SJSA1 (cell line): ENCODE measurements at regions not wholly inside any gene's neighbourhood (a gene's known extent, or its start where the extent isn't known, plus 50 kb on each side); places are given as distances from the start of the nearest gene placed in this dataset.
"Not testable (repeated sequence)": the region's sequence is repeated elsewhere in the genome, so short reads cannot be mapped to it uniquely, and the experiment has no call there.

ENCODE experiments used
- DNase-seq, 2 experiments: peaks; one replicate each; pipeline ENCODE4 v3.0.0-alpha.2; 2015 to 2020; ENCODE audit warnings: low spot score in 2 of 2, low read depth in 1 of 2
- H3K27ac ChIP-seq: fragments of 250-450 bp; sonication (Bioruptor Pico); 2 replicates; pipeline ENCODE4 v1.5.1; 2020; ENCODE audit warnings: mild to moderate bottlenecking, moderate library complexity
- H3K27me3 ChIP-seq: fragments of 250-450 bp; sonication (Bioruptor Pico); replicated peaks from 2 replicates; pipeline ENCODE4 v1.5.1; 2020; ENCODE audit warnings: mild to moderate bottlenecking, moderate library complexity
- H3K36me3 ChIP-seq: fragments of 250-450 bp; sonication (Bioruptor Pico); 2 replicates; pipeline ENCODE4 v1.5.1; 2020; ENCODE audit warnings: mild to moderate bottlenecking
- H3K4me1 ChIP-seq: fragments of 250-450 bp; sonication (Bioruptor Pico); replicated peaks from 2 replicates; pipeline ENCODE4 v1.6.1; 2021; ENCODE audit warnings: mild to moderate bottlenecking
- H3K4me3 ChIP-seq: fragments of 250-450 bp; sonication (Bioruptor Pico); 2 replicates; pipeline ENCODE4 v1.5.1; 2020; ENCODE audit warnings: mild to moderate bottlenecking
- H3K9me3 ChIP-seq: fragments of 250-450 bp; sonication (Bioruptor Pico); replicated peaks from 2 replicates; pipeline ENCODE4 v1.5.1; 2020; ENCODE audit warnings: mild to moderate bottlenecking

DNA sequence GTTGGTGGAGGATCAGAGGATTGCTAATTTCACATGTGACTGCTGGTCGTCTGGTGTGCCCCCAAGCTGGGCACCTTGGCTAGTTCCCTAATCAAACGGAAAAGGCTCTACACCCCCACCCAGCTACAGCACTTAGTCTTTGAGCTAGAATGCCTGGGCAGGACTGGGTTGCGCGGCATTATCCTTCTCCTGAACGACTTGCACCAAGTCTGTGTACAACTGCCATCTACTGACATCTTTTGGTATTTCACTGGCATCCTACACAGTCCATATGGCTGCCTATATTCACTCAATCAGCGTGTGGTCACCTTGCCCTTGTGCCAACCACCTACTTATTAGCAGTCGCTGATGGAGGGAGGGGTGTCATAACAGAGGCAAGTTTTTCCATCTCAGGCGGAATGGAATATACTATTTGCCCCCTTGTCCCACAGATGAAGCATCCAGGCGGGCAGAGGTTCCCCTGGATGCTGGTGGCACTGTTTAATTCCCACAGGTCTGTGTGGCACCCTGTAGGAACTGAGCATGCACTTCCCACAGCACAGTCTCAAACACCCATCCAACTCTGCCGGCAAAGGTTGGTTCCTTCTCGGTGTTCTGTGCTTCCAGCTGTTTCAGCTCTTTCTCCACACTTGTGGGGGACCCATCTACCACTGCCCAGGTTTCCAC is 150.1 kb downstream of the OSTF1 start:
- Histone ChIP-seq H3K9me3 (no peaks in the 10 kb centered on the region), H3K4me1 (no peaks in the 10 kb centered on the region), H3K4me3 (no peak overlapping the region), H3K27ac (no peak overlapping the region), H3K27me3 (no peaks in the 10 kb centered on the region), H3K36me3 (no peaks in the 10 kb centered on the region)
- no peak for DNase-seq

GRCh38 chr9:75239176-75239575 is 150.9 kb downstream of the OSTF1 start:
- H3K9me3 ChIP-seq = no peaks in the 10 kb centered on the region
- no peak overlapping the region for H3K4me3 ChIP-seq
- H3K36me3 ChIP-seq = no peaks in the 10 kb centered on the region
- no peak overlapping the region for H3K27ac ChIP-seq
- H3K4me1 ChIP-seq = no peaks in the 10 kb centered on the region
- no peak for DNase-seq
- H3K27me3 ChIP-seq = no peaks in the 10 kb centered on the region

DNA sequence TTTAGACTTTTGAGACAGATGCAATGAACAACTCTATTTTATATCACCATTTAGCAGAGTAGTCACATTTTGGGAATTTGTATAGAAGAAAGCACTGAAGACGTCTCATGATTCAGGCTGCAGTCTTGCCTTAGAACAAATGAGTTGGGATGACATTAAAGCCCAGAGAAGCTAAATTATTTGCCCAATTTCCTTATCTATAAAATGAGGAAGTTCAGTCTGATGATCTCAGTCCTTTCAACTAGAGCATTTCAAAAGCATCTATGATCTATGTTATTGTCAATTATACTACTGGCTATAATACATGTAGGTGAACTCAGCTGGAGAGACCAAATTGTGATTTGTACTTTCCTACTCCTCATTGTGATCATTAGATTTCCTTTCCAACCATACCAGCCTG is 154.1 kb downstream of the OSTF1 start:
- DNase-seq = no peak
- Histone ChIP-seq H3K4me1 (no peaks in the 10 kb centered on the region), H3K4me3 (no peak overlapping the region), H3K27ac (no peak overlapping the region), H3K27me3 (no peaks in the 10 kb centered on the region), H3K36me3 (no peaks in the 10 kb centered on the region), H3K9me3 (0 out of 2 replicates have a peak, but pooled peaks cover 5% of the 10 kb centered on the region)

- H3K9me3 ChIP-seq = 0 out of 2 replicates have a peak, but pooled peaks cover 5% of the 10 kb centered on the region
- no peaks in the 10 kb centered on the region for H3K27me3 ChIP-seq
- DNase-seq = no peak
- no peak overlapping the region for H3K4me3 ChIP-seq
- no peaks in the 10 kb centered on the region for H3K36me3 ChIP-seq
- no peak overlapping the region for H3K27ac ChIP-seq
- no peaks in the 10 kb centered on the region for H3K4me1 ChIP-seq
Measured at GRCh38 chr9:75246949-75247348, 158.6 kb downstream of the OSTF1 start.

- peak; percentile 18 to 45 for DNase-seq
- H3K9me3 ChIP-seq = no peaks in the 10 kb centered on the region
Measured at GRCh38 chr9:75265525-75265972, 177.2 kb downstream of the OSTF1 start.

GRCh38 chr9:75269197-75269596 is 180.9 kb downstream of the OSTF1 start:
- H3K27ac ChIP-seq = no peak overlapping the region
- H3K9me3 ChIP-seq = no peaks in the 10 kb centered on the region
- DNase-seq = no peak

More at GRCh38 chr9:75265525-75265972, 177.2 kb downstream of the OSTF1 start:
- Histone ChIP-seq H3K36me3 (no peaks in the 10 kb centered on the region), H3K4me3 (no peak overlapping the region), H3K4me1 (no peaks in the 10 kb centered on the region), H3K27ac (no peak overlapping the region), H3K27me3 (no peaks in the 10 kb centered on the region)

GRCh38 chr9:75273055-75273454 is 184.7 kb downstream of the OSTF1 start:
- H3K36me3 ChIP-seq, H3K27ac ChIP-seq, H3K4me1 ChIP-seq, H3K4me3 ChIP-seq, H3K27me3 ChIP-seq, DNase-seq, H3K9me3 ChIP-seq: not testable (repeated sequence)

More at GRCh38 chr9:75269197-75269596, 180.9 kb downstream of the OSTF1 start:
- Histone ChIP-seq H3K27me3 (no peaks in the 10 kb centered on the region), H3K36me3 (no peaks in the 10 kb centered on the region), H3K4me3 (no peak overlapping the region), H3K4me1 (no peaks in the 10 kb centered on the region)

- H3K9me3 ChIP-seq = no peaks in the 10 kb centered on the region
- H3K4me3 ChIP-seq = no peak overlapping the region
- H3K27ac ChIP-seq = no peak overlapping the region
- no peaks in the 10 kb centered on the region for H3K27me3 ChIP-seq
- H3K36me3 ChIP-seq = no peaks in the 10 kb centered on the region
- H3K4me1 ChIP-seq = no peaks in the 10 kb centered on the region
- DNase-seq = no peak
Measured at GRCh38 chr9:75274781-75275180, 186.5 kb downstream of the OSTF1 start.

GRCh38 chr9:75282047-75282446 is 193.7 kb downstream of the OSTF1 start:
- Histone ChIP-seq H3K27ac (no peak overlapping the region), H3K27me3 (no peaks in the 10 kb centered on the region), H3K36me3 (no peaks in the 10 kb centered on the region), H3K9me3 (no peaks in the 10 kb centered on the region), H3K4me3 (no peak overlapping the region), H3K4me1 (no peaks in the 10 kb centered on the region)
- DNase-seq = no peak

DNA sequence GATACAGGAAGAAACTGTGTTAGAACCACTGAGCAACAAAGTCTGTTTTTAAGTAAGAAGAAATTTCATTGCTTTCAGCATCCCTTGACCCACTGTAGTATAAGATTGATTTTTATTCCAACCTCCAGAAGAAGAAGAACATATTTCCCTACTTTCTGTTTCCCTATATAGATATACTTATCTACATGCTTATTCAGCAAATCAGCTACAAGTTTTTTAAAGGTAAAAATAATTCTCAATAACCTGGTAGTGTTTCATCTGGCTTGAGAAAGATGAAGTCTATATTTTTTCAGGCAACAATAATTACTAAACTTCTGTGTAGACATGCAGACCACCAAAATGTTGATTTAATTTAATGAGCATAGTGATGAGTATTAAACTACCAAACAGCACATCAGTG is 201.0 kb downstream of the OSTF1 start:
- no peak overlapping the region for H3K27ac ChIP-seq

DNA sequence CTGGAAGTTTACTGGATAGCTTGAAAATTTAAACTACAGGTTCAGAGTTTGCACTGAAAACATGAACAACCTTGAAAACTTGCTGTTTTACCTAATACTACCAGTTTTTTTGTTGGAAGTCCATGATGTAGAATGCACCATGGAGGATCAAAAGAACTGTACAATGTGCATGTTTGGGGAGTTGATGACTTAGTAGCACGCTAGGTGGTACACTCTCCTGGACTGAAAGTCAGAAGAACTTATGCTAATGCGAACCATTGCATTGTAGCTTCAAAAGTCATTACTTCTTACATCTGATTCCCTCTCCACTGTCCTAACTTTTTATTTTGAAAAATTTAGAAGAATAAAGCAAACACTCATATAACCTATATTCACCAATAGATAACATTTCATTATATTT is 211.0 kb downstream of the OSTF1 start:
- DNase-seq = no peak
- H3K27ac ChIP-seq = no peak overlapping the region
- H3K4me3 ChIP-seq = no peak overlapping the region
- H3K9me3 ChIP-seq = no peaks in the 10 kb centered on the region
- no peaks in the 10 kb centered on the region for H3K36me3 ChIP-seq
- no peaks in the 10 kb centered on the region for H3K27me3 ChIP-seq
- H3K4me1 ChIP-seq = no peaks in the 10 kb centered on the region

More for the DNA sequence above, 201.0 kb downstream of the OSTF1 start:
- Histone ChIP-seq H3K4me1 (no peaks in the 10 kb centered on the region), H3K27me3 (no peaks in the 10 kb centered on the region), H3K36me3 (no peaks in the 10 kb centered on the region), H3K4me3 (no peak overlapping the region), H3K9me3 (no peaks in the 10 kb centered on the region)
- no peak for DNase-seq

GRCh38 chr9:75333624-75334023 is 245.3 kb downstream of the OSTF1 start:
- H3K36me3 ChIP-seq = no peaks in the 10 kb centered on the region
- DNase-seq = no peak
- no peak overlapping the region for H3K4me3 ChIP-seq
- no peaks in the 10 kb centered on the region for H3K9me3 ChIP-seq
- no peak overlapping the region for H3K27ac ChIP-seq
- H3K4me1 ChIP-seq = no peaks in the 10 kb centered on the region
- H3K27me3 ChIP-seq = no peaks in the 10 kb centered on the region

DNA sequence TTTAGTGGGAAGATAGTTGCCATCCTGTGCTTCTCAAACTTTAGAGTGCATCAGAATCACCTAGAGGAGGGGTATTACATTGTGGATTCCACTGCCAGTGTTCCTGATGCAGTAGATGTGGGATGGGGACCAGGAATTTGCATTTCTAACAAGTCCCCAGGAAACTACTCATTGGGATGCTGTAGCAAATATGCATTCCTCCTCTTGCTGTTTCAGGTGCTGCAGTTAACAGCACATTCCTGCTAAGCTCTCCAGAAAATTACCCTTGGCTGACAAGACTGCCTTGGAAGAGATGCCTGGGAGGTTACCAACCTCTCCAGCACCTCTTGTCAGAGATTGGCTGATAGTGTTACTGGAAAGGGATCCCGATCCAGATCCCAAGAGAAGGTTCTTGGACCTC is 270.5 kb downstream of the OSTF1 start:
- no peak for DNase-seq
- H3K4me1 ChIP-seq = no peaks in the 10 kb centered on the region
- no peaks in the 10 kb centered on the region for H3K9me3 ChIP-seq
- no peak overlapping the region for H3K27ac ChIP-seq
- H3K27me3 ChIP-seq = no peaks in the 10 kb centered on the region
- H3K4me3 ChIP-seq = no peak overlapping the region
- no peaks in the 10 kb centered on the region for H3K36me3 ChIP-seq

- Histone ChIP-seq H3K27ac (no peak overlapping the region), H3K9me3 (no peaks in the 10 kb centered on the region), H3K36me3 (no peaks in the 10 kb centered on the region), H3K27me3 (no peaks in the 10 kb centered on the region), H3K4me3 (no peak overlapping the region), H3K4me1 (no peaks in the 10 kb centered on the region)
- DNase-seq = no peak
Measured at GRCh38 chr9:75359638-75360037, 271.3 kb downstream of the OSTF1 start.

- Histone ChIP-seq H3K36me3 (no peaks in the 10 kb centered on the region), H3K9me3 (no peaks in the 10 kb centered on the region), H3K27ac (no peak overlapping the region), H3K27me3 (no peaks in the 10 kb centered on the region), H3K4me3 (no peak overlapping the region), H3K4me1 (0 out of 2 replicates have a peak, but pooled peaks cover 4% of the 10 kb centered on the region)
- DNase-seq = no peak
Measured at GRCh38 chr9:75360252-75360651, 271.9 kb downstream of the OSTF1 start.
